Lower leg skin (tissue), 3 donors: ENCODE measurements at regions not wholly inside any gene's neighbourhood (a gene's known extent, or its start where the extent isn't known, plus 50 kb on each side); places are given as distances from the start of the nearest gene placed in this dataset.

Source experiments
- POLR2A ChIP-seq, 2 donors: fragments of 450-650 bp; IDR thresholded peaks; one replicate each; pipeline ENCODE4 v1.6.1; 2016 to 2017; ENCODE audit warnings: antibody characterized with exemption in 2 of 2, mild to moderate bottlenecking in 1 of 2, moderate library complexity in 1 of 2
- TF ChIP-seq, protein P1 (sequence below), 3 donors: fragments of 450-650 bp; IDR thresholded peaks; one replicate each; pipeline ENCODE4 v1.5.1; 2016; ENCODE audit warnings: antibody characterized with exemption in 3 of 3, mild to moderate bottlenecking in 3 of 3, moderate library complexity in 2 of 3

DNA sequence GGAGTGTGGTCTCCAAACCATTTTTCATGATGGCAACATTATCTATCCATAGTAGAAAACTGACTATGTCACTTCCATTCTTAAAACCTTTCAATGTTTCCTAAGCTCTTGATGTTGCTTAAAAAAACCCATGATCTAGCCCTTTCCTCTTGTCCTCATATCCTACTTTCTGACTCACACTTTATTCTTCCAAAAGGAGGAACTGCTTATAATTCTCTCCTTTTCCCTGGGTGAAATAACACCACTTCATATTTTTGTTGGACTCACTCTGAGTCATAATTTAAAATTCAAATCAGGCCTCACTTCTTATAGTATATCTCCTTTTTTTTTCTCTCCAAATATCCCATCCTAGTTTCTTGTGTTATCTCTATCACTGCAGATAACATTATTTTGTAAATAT, 513.9 kb downstream of the MAN2A1 start:
- TF ChIP-seq, protein P1, sequence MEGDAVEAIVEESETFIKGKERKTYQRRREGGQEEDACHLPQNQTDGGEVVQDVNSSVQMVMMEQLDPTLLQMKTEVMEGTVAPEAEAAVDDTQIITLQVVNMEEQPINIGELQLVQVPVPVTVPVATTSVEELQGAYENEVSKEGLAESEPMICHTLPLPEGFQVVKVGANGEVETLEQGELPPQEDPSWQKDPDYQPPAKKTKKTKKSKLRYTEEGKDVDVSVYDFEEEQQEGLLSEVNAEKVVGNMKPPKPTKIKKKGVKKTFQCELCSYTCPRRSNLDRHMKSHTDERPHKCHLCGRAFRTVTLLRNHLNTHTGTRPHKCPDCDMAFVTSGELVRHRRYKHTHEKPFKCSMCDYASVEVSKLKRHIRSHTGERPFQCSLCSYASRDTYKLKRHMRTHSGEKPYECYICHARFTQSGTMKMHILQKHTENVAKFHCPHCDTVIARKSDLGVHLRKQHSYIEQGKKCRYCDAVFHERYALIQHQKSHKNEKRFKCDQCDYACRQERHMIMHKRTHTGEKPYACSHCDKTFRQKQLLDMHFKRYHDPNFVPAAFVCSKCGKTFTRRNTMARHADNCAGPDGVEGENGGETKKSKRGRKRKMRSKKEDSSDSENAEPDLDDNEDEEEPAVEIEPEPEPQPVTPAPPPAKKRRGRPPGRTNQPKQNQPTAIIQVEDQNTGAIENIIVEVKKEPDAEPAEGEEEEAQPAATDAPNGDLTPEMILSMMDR (IDR thresholded peaks at IDR 0.05), result no peak
- no peak for TF ChIP-seq POLR2A (IDR thresholded peaks at IDR 0.05)
